ENCODE measurements at regions not wholly inside any gene's neighbourhood (a gene's known extent, or its start where the extent isn't known, plus 50 kb on each side); places are given as distances from the start of the nearest gene placed in this dataset.

DNA sequence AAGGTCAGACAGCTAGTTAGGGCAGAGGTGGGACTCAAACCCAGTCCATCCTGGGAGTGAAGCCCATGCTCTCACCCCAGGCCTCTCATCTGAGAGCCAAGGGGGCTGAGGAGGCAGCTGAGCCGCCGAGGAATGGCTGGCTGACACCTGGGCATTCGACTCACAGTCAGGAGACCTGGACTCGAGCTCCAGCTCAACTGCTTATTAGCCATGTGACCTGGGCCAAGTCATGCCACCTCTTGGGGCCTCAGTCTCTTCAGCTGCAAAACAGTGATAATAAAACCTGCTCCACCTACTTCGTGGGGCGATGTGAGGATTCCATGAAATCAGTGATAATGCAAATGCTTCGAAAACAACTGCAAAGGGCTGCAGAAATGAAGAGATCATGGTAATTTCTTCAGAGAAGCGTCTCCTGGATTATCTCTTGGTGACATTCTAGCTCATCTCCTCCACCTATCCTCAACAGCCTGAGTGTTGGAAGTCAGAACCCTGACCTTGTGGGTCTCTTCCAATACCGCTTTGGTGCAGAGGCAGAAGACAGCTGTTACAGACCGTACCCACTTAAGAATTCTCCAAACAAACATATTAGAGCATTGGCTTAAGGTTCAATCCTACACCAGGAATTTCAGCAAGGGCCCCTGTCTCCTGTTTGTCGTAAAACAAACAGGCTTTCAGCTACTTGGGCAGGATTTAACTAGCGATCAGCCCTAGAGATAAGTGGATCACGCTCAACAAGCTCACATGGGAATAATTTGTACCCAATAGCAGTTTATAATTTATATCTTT is 60.0 kb upstream of the PIM1 start:
- TF ChIP-seq, protein P1, sequence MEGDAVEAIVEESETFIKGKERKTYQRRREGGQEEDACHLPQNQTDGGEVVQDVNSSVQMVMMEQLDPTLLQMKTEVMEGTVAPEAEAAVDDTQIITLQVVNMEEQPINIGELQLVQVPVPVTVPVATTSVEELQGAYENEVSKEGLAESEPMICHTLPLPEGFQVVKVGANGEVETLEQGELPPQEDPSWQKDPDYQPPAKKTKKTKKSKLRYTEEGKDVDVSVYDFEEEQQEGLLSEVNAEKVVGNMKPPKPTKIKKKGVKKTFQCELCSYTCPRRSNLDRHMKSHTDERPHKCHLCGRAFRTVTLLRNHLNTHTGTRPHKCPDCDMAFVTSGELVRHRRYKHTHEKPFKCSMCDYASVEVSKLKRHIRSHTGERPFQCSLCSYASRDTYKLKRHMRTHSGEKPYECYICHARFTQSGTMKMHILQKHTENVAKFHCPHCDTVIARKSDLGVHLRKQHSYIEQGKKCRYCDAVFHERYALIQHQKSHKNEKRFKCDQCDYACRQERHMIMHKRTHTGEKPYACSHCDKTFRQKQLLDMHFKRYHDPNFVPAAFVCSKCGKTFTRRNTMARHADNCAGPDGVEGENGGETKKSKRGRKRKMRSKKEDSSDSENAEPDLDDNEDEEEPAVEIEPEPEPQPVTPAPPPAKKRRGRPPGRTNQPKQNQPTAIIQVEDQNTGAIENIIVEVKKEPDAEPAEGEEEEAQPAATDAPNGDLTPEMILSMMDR (IDR thresholded peaks at IDR 0.05) = no peak
- TF ChIP-seq EZH2 (IDR thresholded peaks at IDR 0.05; ENCODE audit: borderline replicate concordance, insufficient read depth, low read depth, low read length, poor library complexity, severe bottlenecking) = no peak

Data from B cell (primary cell).